HCT116 (cell line): ENCODE measurements at regions not wholly inside any gene's neighbourhood (a gene's known extent, or its start where the extent isn't known, plus 50 kb on each side); places are given as distances from the start of the nearest gene placed in this dataset.

Experiments used
- ATAC-seq: fragments of 200-7000 bp; cut with Tn5 transposase; 2 replicates; pipeline ENCODE4 v1.9.1; 2020; ENCODE audit warnings: mild to moderate bottlenecking, moderate library complexity
- BruUV-seq: library from RNA; stranded (reverse); fragments of 400-500 nt; replicated peaks from 2 replicates; lab custom pipeline; 2021; lab: Mats Ljungman, UMichigan
- CTCF ChIA-PET: fragments of 300-600 bp; sonication (Branson Sonifier 250); formaldehyde crosslinking; loops from one replicate; lab custom pipeline; 2021; ENCODE audit warnings: antibody characterized with exemption; lab: Charles Lee
- POLR2A ChIA-PET: fragments of 300-600, 350-600 bp; sonication (Branson Sonifier 250); formaldehyde crosslinking; loops from one replicate; lab custom pipeline; 2021; ENCODE audit warnings: antibody characterized with exemption; lab: Charles Lee
- RAD21 ChIA-PET, 2 experiments: fragments of 300-600 bp; sonication (Branson Sonifier 250); formaldehyde crosslinking; loops; one replicate each; lab custom pipeline; 2023; ENCODE audit warnings: low total read pairs in 2 of 2; ENCODE audit not compliant: uncharacterized antibody in 2 of 2, unreplicated experiment in 2 of 2, low non-redundant PET in 1 of 2; lab: Charles Lee
- DNase-seq: peaks from one replicate; pipeline ENCODE4 v3.0.0-alpha.2; 2010; ENCODE audit warnings: low read depth, low spot score
- H2AFZ ChIP-seq: fragments of 200-600 bp; shearing (Covaris generic), sonication (generic); 2 replicates; pipeline ENCODE4 v1.6.1; 2017; ENCODE audit warnings: low read depth, mixed run types, mixed read lengths, antibody characterized with exemption, low read length; ENCODE audit not compliant: poor library complexity, severe bottlenecking
- H3K27ac ChIP-seq: 2 replicates; pipeline ENCODE4 v1.5.1; 2012; ENCODE audit warnings: low read depth, low read length
- H3K27me3 ChIP-seq: fragments of 200-600 bp; sonication (generic); 2 replicates; pipeline ENCODE4 v1.6.1; 2016; ENCODE audit warnings: mixed run types, low read length, mixed read lengths; ENCODE audit not compliant: insufficient read depth
- H3K36me3 ChIP-seq, 2 experiments: fragments of 200-500 bp in 1 of 2; fragments of 200-600 bp in 1 of 2; sonication (Bioruptor generic) in 1 of 2; sonication (generic) in 1 of 2; 2 replicates each; pipeline versions ENCODE4 v1.5.1 to v1.6.1; 2014 to 2016; ENCODE audit warnings: low read length in 2 of 2, inconsistent platforms in 1 of 2, mixed read lengths in 1 of 2, mixed run types in 1 of 2; ENCODE audit not compliant: insufficient read depth in 2 of 2, control insufficient read depth in 1 of 2
- H3K4me1 ChIP-seq, 2 experiments: fragments of 200-600 bp in 1 of 2; sonication (generic) in 1 of 2; 2 replicates each; pipeline versions ENCODE4 v1.5.1 to v1.6.1; 2012 to 2017; ENCODE audit warnings: low read length in 2 of 2, inconsistent platforms in 1 of 2, mild to moderate bottlenecking in 1 of 2, mixed read lengths in 1 of 2, mixed run types in 1 of 2, moderate library complexity in 1 of 2; ENCODE audit not compliant: insufficient read depth in 2 of 2, control insufficient read depth in 1 of 2
- H3K4me2 ChIP-seq: fragments of 200-600 bp; sonication (generic); 2 replicates; pipeline ENCODE4 v1.6.1; 2017; ENCODE audit warnings: mixed run types, low read length, mixed read lengths
- H3K4me3 ChIP-seq, 2 experiments: fragments of 200-600 bp in 1 of 2; sonication (generic) in 1 of 2; replicated peaks in 1 of 2; 2 replicates each; pipeline ENCODE4 v1.5.1; 2011 to 2016; ENCODE audit warnings: low read length in 2 of 2, control low read depth in 1 of 2, low read depth in 1 of 2, mild to moderate bottlenecking in 1 of 2, mixed read lengths in 1 of 2, mixed run types in 1 of 2
- H3K79me2 ChIP-seq: fragments of 200-600 bp; sonication (generic); 2 replicates; pipeline ENCODE4 v1.6.1; 2017; ENCODE audit warnings: mild to moderate bottlenecking, mixed run types, low read length, moderate library complexity, mixed read lengths; ENCODE audit not compliant: insufficient read depth
- H3K9ac ChIP-seq: fragments of 200-600 bp; sonication (generic); 2 replicates; pipeline ENCODE4 v1.6.1; 2016; ENCODE audit warnings: low read length, mixed read lengths
- H3K9me2 ChIP-seq: fragments of 200-600 bp; sonication (generic), shearing (Covaris generic); 2 replicates; pipeline ENCODE4 v1.6.1; 2017; ENCODE audit warnings: mixed run types, mild to moderate bottlenecking, moderate library complexity; ENCODE audit not compliant: insufficient read depth
- H3K9me3 ChIP-seq, 2 experiments: fragments of 200-500 bp in 1 of 2; fragments of 200-600 bp in 1 of 2; sonication (Bioruptor generic) in 1 of 2; sonication (generic) in 1 of 2; 2 replicates each; pipeline ENCODE4 v1.6.1; 2014 to 2017; ENCODE audit warnings: low read length in 2 of 2, mixed read lengths in 2 of 2, inconsistent platforms in 1 of 2, low read depth in 1 of 2, mild to moderate bottlenecking in 1 of 2, mixed run types in 1 of 2, moderate library complexity in 1 of 2; ENCODE audit not compliant: control insufficient read depth in 1 of 2, insufficient read depth in 1 of 2
- H4K20me1 ChIP-seq: fragments of 200-600 bp; sonication (generic), shearing (Covaris generic); 2 replicates; pipeline ENCODE4 v1.6.1; 2017; ENCODE audit warnings: mixed run types, mild to moderate bottlenecking, moderate library complexity; ENCODE audit not compliant: insufficient read depth
- CBX3 ChIP-seq: IDR thresholded peaks from 2 replicates; pipeline ENCODE4 v1.6.1; 2012; ENCODE audit warnings: low read depth
- CEBPB ChIP-seq: IDR thresholded peaks from 2 replicates; pipeline ENCODE4 v1.6.1; 2012; ENCODE audit warnings: low read depth
- EGR1 ChIP-seq: IDR thresholded peaks from 2 replicates; pipeline ENCODE4 v1.6.1; 2012; ENCODE audit warnings: low read depth
- ELF1 ChIP-seq: IDR thresholded peaks from 2 replicates; pipeline ENCODE4 v1.6.1; 2012; ENCODE audit warnings: low read depth, borderline replicate concordance
- EZH2 ChIP-seq: fragments of 200-600 bp; sonication (generic); IDR thresholded peaks from 2 replicates; pipeline ENCODE4 v1.6.1; 2017; ENCODE audit warnings: antibody characterized with exemption, mixed run types
- FOSL1 ChIP-seq: IDR thresholded peaks from 2 replicates; pipeline ENCODE4 v1.6.1; 2012; ENCODE audit warnings: low read depth
- JUND ChIP-seq: IDR thresholded peaks from 2 replicates; pipeline ENCODE4 v1.6.1; 2012
- RAD21 ChIP-seq: IDR thresholded peaks from 2 replicates; pipeline ENCODE4 v1.6.1; 2012; ENCODE audit warnings: low read depth, mild to moderate bottlenecking
- SIN3A ChIP-seq: IDR thresholded peaks from 2 replicates; pipeline ENCODE4 v1.6.1; 2012; ENCODE audit warnings: low read depth
- SP1 ChIP-seq: IDR thresholded peaks from 2 replicates; pipeline ENCODE4 v1.6.1; 2012; ENCODE audit warnings: low read depth
- SRF ChIP-seq: IDR thresholded peaks from 2 replicates; pipeline ENCODE4 v1.6.1; 2012; ENCODE audit warnings: low read depth
- YY1 ChIP-seq: IDR thresholded peaks from 2 replicates; pipeline ENCODE4 v1.6.1; 2011; ENCODE audit warnings: low read length, low read depth, moderate library complexity, mild to moderate bottlenecking; ENCODE audit not compliant: insufficient replicate concordance; ENCODE audit errors: extremely low read depth
- ZNF274 ChIP-seq: fragments of 200-500 bp; sonication (Bioruptor generic); IDR thresholded peaks from 2 replicates; pipeline ENCODE4 v1.6.1; 2014; ENCODE audit warnings: mild to moderate bottlenecking, low read depth, low read length, inconsistent platforms
- intact Hi-C: fragments of 100-400 bp; cut with micrococcal nuclease; formaldehyde crosslinking; loops from 2 replicates; pipeline ENCODE4 v1.10.0; 2022
- TF ChIP-seq, protein P1 (sequence below), 3 experiments: fragments of 200-600 bp in 1 of 3; sonication (generic) in 1 of 3; IDR thresholded peaks in 2 of 3; conservative IDR thresholded peaks in 1 of 3; 2 replicates each; pipeline ENCODE4 v1.5.1; 2012 to 2017; ENCODE audit warnings: low read depth in 2 of 3, low read length in 2 of 3, antibody characterized with exemption in 1 of 3, borderline replicate concordance in 1 of 3, control low read depth in 1 of 3, mild to moderate bottlenecking in 1 of 3, mixed read lengths in 1 of 3, mixed run types in 1 of 3, moderate library complexity in 1 of 3; ENCODE audit not compliant: insufficient read depth in 1 of 3
- TF ChIP-seq, protein P2 (sequence below): IDR thresholded peaks from 2 replicates; pipeline ENCODE4 v1.6.1; 2012; ENCODE audit warnings: low read depth

DNA sequence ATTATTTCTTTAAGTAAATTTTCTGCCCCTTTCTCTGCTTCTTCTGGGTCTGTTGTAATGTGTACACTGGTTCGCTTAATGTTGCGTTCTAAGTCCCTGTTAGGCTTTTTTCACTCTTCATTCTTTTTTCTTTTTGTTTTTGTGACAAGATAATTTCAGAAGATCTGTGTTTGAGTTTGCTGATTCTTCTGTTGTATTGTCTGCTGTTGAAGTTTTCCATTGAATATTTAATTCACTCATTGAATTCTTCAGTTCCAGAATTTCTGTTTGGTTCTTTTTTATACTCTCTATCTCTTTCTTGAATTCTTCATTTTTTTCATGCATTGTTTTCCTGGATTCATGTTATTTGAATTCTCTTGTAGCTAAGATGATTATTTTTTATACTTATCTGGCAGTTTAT, 66.3 kb upstream of the NUDT6 start:
- H3K27ac ChIP-seq: no peak overlapping the region
- peaks cover 17% of the 10 kb centered on the region for H3K79me2 ChIP-seq
- no peak overlapping the region for H3K9ac ChIP-seq
- no TSS peak for BruUV-seq
- no peaks in the 10 kb centered on the region for H3K4me1 ChIP-seq
- POLR2A ChIA-PET: no interaction called here
- no peak overlapping the region for H3K4me3 ChIP-seq
- RAD21 ChIA-PET: no interaction called here
- no peak for ATAC-seq
- no peak overlapping the region for H3K4me2 ChIP-seq
- no peaks in the 10 kb centered on the region for H3K27me3 ChIP-seq
- TF ChIP-seq YY1 (no peak), FOSL1 (no peak), EGR1 (no peak), EZH2 (no peak), CEBPB (no peak), SIN3A (no peak), SRF (no peak), ZNF274 (no peak), JUND (no peak), CBX3 (no peak)
- no peak for DNase-seq
- CTCF ChIA-PET: no interaction called here
- H2AFZ ChIP-seq: no peak overlapping the region
- 0 out of 4 replicates have a peak, but pooled peaks cover 0 to under 1% of the 10 kb centered on the region in 2 experiments for H3K36me3 ChIP-seq
- no peaks in the 10 kb centered on the region for H4K20me1 ChIP-seq
- intact Hi-C loops: no loop called here
- H3K9me2 ChIP-seq: no peaks in the 10 kb centered on the region
- H3K9me3 ChIP-seq: no peaks in the 10 kb centered on the region

DNA sequence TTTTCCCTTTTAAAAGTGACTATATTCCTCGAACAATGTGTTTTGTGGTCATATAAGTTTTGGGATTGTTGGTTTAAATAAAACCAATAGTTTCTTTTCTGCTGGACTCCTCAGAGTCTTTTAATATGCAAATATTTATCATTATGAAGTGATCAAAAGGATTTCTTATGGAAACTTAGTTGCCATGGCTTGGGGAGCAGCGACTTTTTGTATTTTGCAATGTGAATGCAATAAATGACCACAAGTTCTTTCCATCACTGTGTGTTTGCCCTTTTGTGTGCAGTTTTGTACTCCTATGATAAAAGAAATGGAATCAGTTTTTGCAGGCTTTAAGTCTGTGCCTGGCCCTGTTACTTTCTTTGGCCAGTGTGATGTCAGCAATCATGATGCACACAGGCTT, 68.5 kb upstream of the NUDT6 start:
- Histone ChIP-seq H3K27me3 (no peaks in the 10 kb centered on the region), H2AFZ (no peak overlapping the region), H3K4me3 (no peak overlapping the region), H3K9me3 (no peaks in the 10 kb centered on the region), H3K9me2 (no peaks in the 10 kb centered on the region), H3K27ac (no peak overlapping the region), H3K9ac (no peak overlapping the region), H3K4me2 (no peak overlapping the region), H3K4me1 (no peaks in the 10 kb centered on the region), H3K36me3 (no peaks in the 10 kb centered on the region), H3K79me2 (peaks cover 11% of the 10 kb centered on the region; the same call in 1 of the 2 replicates), H4K20me1 (no peaks in the 10 kb centered on the region)
- no TSS peak for BruUV-seq
- POLR2A ChIA-PET: no interaction called here
- CTCF ChIA-PET: no interaction called here
- intact Hi-C loops: no loop called here
- DNase-seq: no peak
- ATAC-seq: no peak
- RAD21 ChIA-PET: no interaction called here
- TF ChIP-seq ELF1 (no peak), SP1 (no peak), SIN3A (no peak), JUND (no peak), CBX3 (no peak), YY1 (no peak), FOSL1 (no peak), RAD21 (no peak)
- TF ChIP-seq, protein P1, sequence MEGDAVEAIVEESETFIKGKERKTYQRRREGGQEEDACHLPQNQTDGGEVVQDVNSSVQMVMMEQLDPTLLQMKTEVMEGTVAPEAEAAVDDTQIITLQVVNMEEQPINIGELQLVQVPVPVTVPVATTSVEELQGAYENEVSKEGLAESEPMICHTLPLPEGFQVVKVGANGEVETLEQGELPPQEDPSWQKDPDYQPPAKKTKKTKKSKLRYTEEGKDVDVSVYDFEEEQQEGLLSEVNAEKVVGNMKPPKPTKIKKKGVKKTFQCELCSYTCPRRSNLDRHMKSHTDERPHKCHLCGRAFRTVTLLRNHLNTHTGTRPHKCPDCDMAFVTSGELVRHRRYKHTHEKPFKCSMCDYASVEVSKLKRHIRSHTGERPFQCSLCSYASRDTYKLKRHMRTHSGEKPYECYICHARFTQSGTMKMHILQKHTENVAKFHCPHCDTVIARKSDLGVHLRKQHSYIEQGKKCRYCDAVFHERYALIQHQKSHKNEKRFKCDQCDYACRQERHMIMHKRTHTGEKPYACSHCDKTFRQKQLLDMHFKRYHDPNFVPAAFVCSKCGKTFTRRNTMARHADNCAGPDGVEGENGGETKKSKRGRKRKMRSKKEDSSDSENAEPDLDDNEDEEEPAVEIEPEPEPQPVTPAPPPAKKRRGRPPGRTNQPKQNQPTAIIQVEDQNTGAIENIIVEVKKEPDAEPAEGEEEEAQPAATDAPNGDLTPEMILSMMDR (IDR thresholded peaks at IDR 0.05 in 2 of 3, conservative IDR thresholded peaks at IDR 0.05 in 1 of 3; ENCODE audit: borderline replicate concordance in 1 of 3, insufficient read depth in 1 of 3, low read depth in 2 of 3, low read length in 2 of 3): no peak
- TF ChIP-seq, protein P2, sequence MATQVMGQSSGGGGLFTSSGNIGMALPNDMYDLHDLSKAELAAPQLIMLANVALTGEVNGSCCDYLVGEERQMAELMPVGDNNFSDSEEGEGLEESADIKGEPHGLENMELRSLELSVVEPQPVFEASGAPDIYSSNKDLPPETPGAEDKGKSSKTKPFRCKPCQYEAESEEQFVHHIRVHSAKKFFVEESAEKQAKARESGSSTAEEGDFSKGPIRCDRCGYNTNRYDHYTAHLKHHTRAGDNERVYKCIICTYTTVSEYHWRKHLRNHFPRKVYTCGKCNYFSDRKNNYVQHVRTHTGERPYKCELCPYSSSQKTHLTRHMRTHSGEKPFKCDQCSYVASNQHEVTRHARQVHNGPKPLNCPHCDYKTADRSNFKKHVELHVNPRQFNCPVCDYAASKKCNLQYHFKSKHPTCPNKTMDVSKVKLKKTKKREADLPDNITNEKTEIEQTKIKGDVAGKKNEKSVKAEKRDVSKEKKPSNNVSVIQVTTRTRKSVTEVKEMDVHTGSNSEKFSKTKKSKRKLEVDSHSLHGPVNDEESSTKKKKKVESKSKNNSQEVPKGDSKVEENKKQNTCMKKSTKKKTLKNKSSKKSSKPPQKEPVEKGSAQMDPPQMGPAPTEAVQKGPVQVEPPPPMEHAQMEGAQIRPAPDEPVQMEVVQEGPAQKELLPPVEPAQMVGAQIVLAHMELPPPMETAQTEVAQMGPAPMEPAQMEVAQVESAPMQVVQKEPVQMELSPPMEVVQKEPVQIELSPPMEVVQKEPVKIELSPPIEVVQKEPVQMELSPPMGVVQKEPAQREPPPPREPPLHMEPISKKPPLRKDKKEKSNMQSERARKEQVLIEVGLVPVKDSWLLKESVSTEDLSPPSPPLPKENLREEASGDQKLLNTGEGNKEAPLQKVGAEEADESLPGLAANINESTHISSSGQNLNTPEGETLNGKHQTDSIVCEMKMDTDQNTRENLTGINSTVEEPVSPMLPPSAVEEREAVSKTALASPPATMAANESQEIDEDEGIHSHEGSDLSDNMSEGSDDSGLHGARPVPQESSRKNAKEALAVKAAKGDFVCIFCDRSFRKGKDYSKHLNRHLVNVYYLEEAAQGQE: no peak
